PC-9 (cell line): ENCODE measurements at regions not wholly inside any gene's neighbourhood (a gene's known extent, or its start where the extent isn't known, plus 50 kb on each side); places are given as distances from the start of the nearest gene placed in this dataset.

Source experiments
- CTCF ChIP-seq: fragments of 200-600 bp; sonication (generic); conservative IDR thresholded peaks from 2 replicates; pipeline ENCODE4 v1.6.1; 2017; ENCODE audit warnings: mixed run types, antibody characterized with exemption, mild to moderate bottlenecking, moderate library complexity
- EZH2 ChIP-seq: fragments of 200-600 bp; sonication (generic); IDR thresholded peaks from 2 replicates; pipeline ENCODE4 v1.8.0; 2017; ENCODE audit warnings: antibody characterized with exemption, low read depth

GRCh38 chr3:87788516-87788915, 270.3 kb downstream of the CGGBP1 start:
- no peak for TF ChIP-seq CTCF
- no peak for TF ChIP-seq EZH2
